ENCODE measurements at regions not wholly inside any gene's neighbourhood (a gene's known extent, or its start where the extent isn't known, plus 50 kb on each side); places are given as distances from the start of the nearest gene placed in this dataset.
"Not testable (repeated sequence)": the region's sequence is repeated elsewhere in the genome, so short reads cannot be mapped to it uniquely, and the experiment has no call there.

DNA sequence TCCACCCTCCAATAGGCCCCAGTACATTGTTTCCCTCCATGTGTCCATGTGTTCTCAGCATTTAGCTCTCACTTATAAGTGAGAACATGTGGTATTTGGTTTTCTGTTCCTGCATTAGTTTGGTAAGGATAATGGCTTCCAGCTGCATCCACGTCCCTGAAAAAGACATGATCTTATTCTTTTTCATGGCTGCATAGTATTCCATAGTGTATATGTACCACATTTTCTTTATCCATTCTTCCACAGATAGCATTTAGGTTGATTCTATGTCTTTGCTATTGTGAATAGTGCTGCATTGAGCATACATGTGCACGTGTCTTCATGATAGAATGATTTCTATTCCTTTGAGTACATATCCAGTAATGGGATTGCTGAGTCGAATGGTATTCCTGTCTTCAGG is 114.0 kb upstream of the ABCB5 start:
- not testable (repeated sequence) for TF ChIP-seq CTCF (IDR thresholded peaks at IDR 0.05); POLR2AphosphoS5 (IDR thresholded peaks at IDR 0.05; ENCODE audit: low read depth, low read length); SIN3A (IDR thresholded peaks at IDR 0.05; ENCODE audit: borderline replicate concordance, insufficient read depth, low read depth, low read length)
- TF ChIP-seq, protein P1, sequence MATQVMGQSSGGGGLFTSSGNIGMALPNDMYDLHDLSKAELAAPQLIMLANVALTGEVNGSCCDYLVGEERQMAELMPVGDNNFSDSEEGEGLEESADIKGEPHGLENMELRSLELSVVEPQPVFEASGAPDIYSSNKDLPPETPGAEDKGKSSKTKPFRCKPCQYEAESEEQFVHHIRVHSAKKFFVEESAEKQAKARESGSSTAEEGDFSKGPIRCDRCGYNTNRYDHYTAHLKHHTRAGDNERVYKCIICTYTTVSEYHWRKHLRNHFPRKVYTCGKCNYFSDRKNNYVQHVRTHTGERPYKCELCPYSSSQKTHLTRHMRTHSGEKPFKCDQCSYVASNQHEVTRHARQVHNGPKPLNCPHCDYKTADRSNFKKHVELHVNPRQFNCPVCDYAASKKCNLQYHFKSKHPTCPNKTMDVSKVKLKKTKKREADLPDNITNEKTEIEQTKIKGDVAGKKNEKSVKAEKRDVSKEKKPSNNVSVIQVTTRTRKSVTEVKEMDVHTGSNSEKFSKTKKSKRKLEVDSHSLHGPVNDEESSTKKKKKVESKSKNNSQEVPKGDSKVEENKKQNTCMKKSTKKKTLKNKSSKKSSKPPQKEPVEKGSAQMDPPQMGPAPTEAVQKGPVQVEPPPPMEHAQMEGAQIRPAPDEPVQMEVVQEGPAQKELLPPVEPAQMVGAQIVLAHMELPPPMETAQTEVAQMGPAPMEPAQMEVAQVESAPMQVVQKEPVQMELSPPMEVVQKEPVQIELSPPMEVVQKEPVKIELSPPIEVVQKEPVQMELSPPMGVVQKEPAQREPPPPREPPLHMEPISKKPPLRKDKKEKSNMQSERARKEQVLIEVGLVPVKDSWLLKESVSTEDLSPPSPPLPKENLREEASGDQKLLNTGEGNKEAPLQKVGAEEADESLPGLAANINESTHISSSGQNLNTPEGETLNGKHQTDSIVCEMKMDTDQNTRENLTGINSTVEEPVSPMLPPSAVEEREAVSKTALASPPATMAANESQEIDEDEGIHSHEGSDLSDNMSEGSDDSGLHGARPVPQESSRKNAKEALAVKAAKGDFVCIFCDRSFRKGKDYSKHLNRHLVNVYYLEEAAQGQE (IDR thresholded peaks at IDR 0.05; ENCODE audit: insufficient read depth in 1 of 2, low read depth in 2 of 2, low read length in 1 of 2): not testable (repeated sequence)

Measured in Panc1 (cell line).